Stimulated activated CD4-positive, alpha-beta T cell treated with anti-CD3 and anti-CD28 coated beads, Interleukin-1b, Interleukin-23, amount 100 ng/mL, for 48 hours (primary cell): ENCODE measurements at regions not wholly inside any gene's neighbourhood (a gene's known extent, or its start where the extent isn't known, plus 50 kb on each side); places are given as distances from the start of the nearest gene placed in this dataset.
"Not testable (repeated sequence)": the region's sequence is repeated elsewhere in the genome, so short reads cannot be mapped to it uniquely, and the experiment has no call there.

Experiments used
- DNase-seq: peaks from one replicate; pipeline ENCODE4 v3.0.0-alpha.2; 2020

- not testable (repeated sequence) for DNase-seq
These were observed 1415.5 kb downstream of the GRIK2 start for GRCh38 chr6:102808944-102809505.

- no peak for DNase-seq
These were observed 1405.5 kb downstream of the GRIK2 start for GRCh38 chr6:102799051-102799450.

GRCh38 chr6:102798636-102799035 lies 1405.1 kb downstream of the GRIK2 start:
- DNase-seq: no peak

GRCh38 chr6:102793752-102794151 lies 1400.2 kb downstream of the GRIK2 start:
- no peak for DNase-seq

GRCh38 chr6:102774326-102774725 lies 1380.8 kb downstream of the GRIK2 start:
- DNase-seq: no peak

- DNase-seq: no peak
These were observed 1380.1 kb downstream of the GRIK2 start for GRCh38 chr6:102773636-102774035.

GRCh38 chr6:102766963-102767362 lies 1373.5 kb downstream of the GRIK2 start:
- no peak for DNase-seq

- no peak for DNase-seq
These were observed 1370.8 kb downstream of the GRIK2 start for GRCh38 chr6:102764317-102764716.

- DNase-seq: no peak
These were observed 1370.4 kb downstream of the GRIK2 start for GRCh38 chr6:102763891-102764290.

GRCh38 chr6:102761872-102762271 lies 1368.4 kb downstream of the GRIK2 start:
- no peak for DNase-seq

- DNase-seq: no peak
These were observed 1365.9 kb downstream of the GRIK2 start for GRCh38 chr6:102759415-102759814.

- not testable (repeated sequence) for DNase-seq
These were observed 1365.0 kb downstream of the GRIK2 start for GRCh38 chr6:102758536-102758935.

- no peak for DNase-seq
These were observed 1355.9 kb downstream of the GRIK2 start for GRCh38 chr6:102749210-102749971.

GRCh38 chr6:102746941-102747340 lies 1353.4 kb downstream of the GRIK2 start:
- no peak for DNase-seq

GRCh38 chr6:102742754-102743356 lies 1349.3 kb downstream of the GRIK2 start:
- DNase-seq: no peak

GRCh38 chr6:102742028-102742427 lies 1348.5 kb downstream of the GRIK2 start:
- DNase-seq: no peak

GRCh38 chr6:102736941-102737368 lies 1343.4 kb downstream of the GRIK2 start:
- no peak for DNase-seq

- DNase-seq: no peak
These were observed 1339.4 kb downstream of the GRIK2 start for GRCh38 chr6:102732898-102733297.

GRCh38 chr6:102722086-102722485 lies 1328.6 kb downstream of the GRIK2 start:
- not testable (repeated sequence) for DNase-seq

GRCh38 chr6:102717737-102718456 lies 1324.4 kb downstream of the GRIK2 start:
- no peak for DNase-seq

GRCh38 chr6:102717252-102717651 lies 1323.7 kb downstream of the GRIK2 start:
- no peak for DNase-seq

GRCh38 chr6:102701019-102701418 lies 1307.5 kb downstream of the GRIK2 start:
- no peak for DNase-seq

- no peak for DNase-seq
These were observed 1293.0 kb downstream of the GRIK2 start for GRCh38 chr6:102686461-102686860.

GRCh38 chr6:102680413-102680812 lies 1286.9 kb downstream of the GRIK2 start:
- DNase-seq: no peak
